ENCODE measurements at regions not wholly inside any gene's neighbourhood (a gene's known extent, or its start where the extent isn't known, plus 50 kb on each side); places are given as distances from the start of the nearest gene placed in this dataset.

- no peak for DNase-seq
These were observed 345.1 kb upstream of the PITX2 start for GRCh38 chr4:110967936-110968335.

- DNase-seq = no peak
These were observed 347.8 kb upstream of the PITX2 start for GRCh38 chr4:110970642-110971041.

GRCh38 chr4:110975338-110975737 lies 352.5 kb upstream of the PITX2 start:
- DNase-seq = no peak

- DNase-seq = no peak
These were observed 354.7 kb upstream of the PITX2 start for GRCh38 chr4:110977554-110977953.

GRCh38 chr4:110978761-110979160 lies 355.9 kb upstream of the PITX2 start:
- no peak for DNase-seq

- no peak for DNase-seq
These were observed 359.6 kb upstream of the PITX2 start for GRCh38 chr4:110982486-110982885.

- DNase-seq = no peak
These were observed 365.8 kb upstream of the PITX2 start for GRCh38 chr4:110988722-110989121.

GRCh38 chr4:110989125-110989524 lies 366.2 kb upstream of the PITX2 start:
- no peak for DNase-seq

- no peak for DNase-seq
These were observed 371.9 kb upstream of the PITX2 start for GRCh38 chr4:110994781-110995180.

GRCh38 chr4:110998320-110998719 lies 375.4 kb upstream of the PITX2 start:
- no peak for DNase-seq

GRCh38 chr4:111011458-111011857 lies 388.6 kb upstream of the PITX2 start:
- DNase-seq = no peak

- no peak for DNase-seq
These were observed 391.0 kb upstream of the PITX2 start for GRCh38 chr4:111013846-111014245.

- DNase-seq = no peak
These were observed 391.7 kb upstream of the PITX2 start for GRCh38 chr4:111014537-111014936.

GRCh38 chr4:111016416-111016815 lies 393.5 kb upstream of the PITX2 start:
- no peak for DNase-seq

- no peak for DNase-seq
These were observed 395.3 kb upstream of the PITX2 start for GRCh38 chr4:111018216-111018615.

- DNase-seq = no peak
These were observed 397.6 kb upstream of the PITX2 start for GRCh38 chr4:111020476-111020875.

- DNase-seq = no peak
These were observed 398.1 kb upstream of the PITX2 start for GRCh38 chr4:111020961-111021360.

GRCh38 chr4:111022758-111023157 lies 399.9 kb upstream of the PITX2 start:
- no peak for DNase-seq

GRCh38 chr4:111027526-111027925 lies 404.6 kb upstream of the PITX2 start:
- no peak for DNase-seq

GRCh38 chr4:111028795-111029194 lies 405.9 kb upstream of the PITX2 start:
- no peak for DNase-seq

- no peak for DNase-seq
These were observed 408.2 kb upstream of the PITX2 start for GRCh38 chr4:111031001-111031579.

- no peak for DNase-seq
These were observed 408.7 kb upstream of the PITX2 start for GRCh38 chr4:111031596-111031995.

GRCh38 chr4:111037591-111038360 lies 414.9 kb upstream of the PITX2 start:
- no peak for DNase-seq

GRCh38 chr4:111040904-111041303 lies 418.0 kb upstream of the PITX2 start:
- DNase-seq = no peak

GRCh38 chr4:111043286-111043685 lies 420.4 kb upstream of the PITX2 start:
- DNase-seq = no peak

Measured in DMS153 (cell line).